HG03558 (cell line): ENCODE measurements at regions not wholly inside any gene's neighbourhood (a gene's known extent, or its start where the extent isn't known, plus 50 kb on each side); places are given as distances from the start of the nearest gene placed in this dataset.

Source experiments
- ATAC-seq: cut with Tn5 transposase; IDR thresholded peaks from one replicate; pipeline ENCODE4 v1.9.1; 2021; ENCODE audit warnings: moderate number of reproducible peaks; ENCODE audit not compliant: unreplicated experiment; ENCODE audit errors: extremely low read depth

- ATAC-seq, result no peak
Observed at GRCh38 chr16:51427085-51427484, 276.0 kb upstream of the SALL1 start.

GRCh38 chr16:51426276-51426675, 275.2 kb upstream of the SALL1 start:
- no peak for ATAC-seq

GRCh38 chr16:51420247-51420646, 269.2 kb upstream of the SALL1 start:
- ATAC-seq, result no peak

- no peak for ATAC-seq
Observed at GRCh38 chr16:51419768-51420167, 268.7 kb upstream of the SALL1 start.

GRCh38 chr16:51418258-51418657, 267.2 kb upstream of the SALL1 start:
- ATAC-seq, result no peak

GRCh38 chr16:51416926-51417325, 265.9 kb upstream of the SALL1 start:
- ATAC-seq, result no peak

GRCh38 chr16:51410125-51410524, 259.1 kb upstream of the SALL1 start:
- ATAC-seq, result no peak

GRCh38 chr16:51409001-51409675, 258.1 kb upstream of the SALL1 start:
- no peak for ATAC-seq

GRCh38 chr16:51408357-51408756, 257.3 kb upstream of the SALL1 start:
- no peak for ATAC-seq

GRCh38 chr16:51407921-51408320, 256.9 kb upstream of the SALL1 start:
- no peak for ATAC-seq

- no peak for ATAC-seq
Observed at GRCh38 chr16:51407199-51407598, 256.1 kb upstream of the SALL1 start.

GRCh38 chr16:51405361-51405760, 254.3 kb upstream of the SALL1 start:
- ATAC-seq, result no peak

- ATAC-seq, result no peak
Observed at GRCh38 chr16:51404386-51404785, 253.3 kb upstream of the SALL1 start.

GRCh38 chr16:51402785-51403184, 251.7 kb upstream of the SALL1 start:
- no peak for ATAC-seq

- no peak for ATAC-seq
Observed at GRCh38 chr16:51402298-51402697, 251.2 kb upstream of the SALL1 start.

- ATAC-seq, result no peak
Observed at GRCh38 chr16:51401673-51402072, 250.6 kb upstream of the SALL1 start.

- ATAC-seq, result no peak
Observed at GRCh38 chr16:51399908-51400670, 249.0 kb upstream of the SALL1 start.

- ATAC-seq, result no peak
Observed at GRCh38 chr16:51394421-51394820, 243.4 kb upstream of the SALL1 start.

- ATAC-seq, result no peak
Observed at GRCh38 chr16:51393381-51394005, 242.4 kb upstream of the SALL1 start.

GRCh38 chr16:51392521-51393187, 241.6 kb upstream of the SALL1 start:
- ATAC-seq, result no peak
